HG03095 (cell line): ENCODE measurements at regions not wholly inside any gene's neighbourhood (a gene's known extent, or its start where the extent isn't known, plus 50 kb on each side); places are given as distances from the start of the nearest gene placed in this dataset.
"Not testable (repeated sequence)": the region's sequence is repeated elsewhere in the genome, so short reads cannot be mapped to it uniquely, and the experiment has no call there.

Source experiments
- ATAC-seq: cut with Tn5 transposase; IDR thresholded peaks from one replicate; pipeline ENCODE4 v1.9.1; 2021; ENCODE audit warnings: moderate library complexity; ENCODE audit not compliant: unreplicated experiment

- ATAC-seq: no peak
Measured at GRCh38 chr11:12585861-12586260, 88.4 kb upstream of the TEAD1 start.

GRCh38 chr11:12587333-12587991, 86.8 kb upstream of the TEAD1 start:
- no peak for ATAC-seq

GRCh38 chr11:12591706-12592105, 82.5 kb upstream of the TEAD1 start:
- no peak for ATAC-seq

GRCh38 chr11:12592283-12592682, 81.9 kb upstream of the TEAD1 start:
- ATAC-seq: no peak

GRCh38 chr11:12595089-12595847, 79.0 kb upstream of the TEAD1 start:
- not testable (repeated sequence) for ATAC-seq

GRCh38 chr11:12598330-12599256, 75.6 kb upstream of the TEAD1 start:
- no peak for ATAC-seq

- peak; percentile 63 for ATAC-seq
Measured at GRCh38 chr11:12599408-12600143, 74.6 kb upstream of the TEAD1 start.

- ATAC-seq: no peak
Measured at GRCh38 chr11:12600829-12601228, 73.4 kb upstream of the TEAD1 start.

- ATAC-seq: no peak
Measured at GRCh38 chr11:12602421-12602820, 71.8 kb upstream of the TEAD1 start.

GRCh38 chr11:12603143-12604088, 70.8 kb upstream of the TEAD1 start:
- ATAC-seq: no peak

GRCh38 chr11:12604557-12605153, 69.6 kb upstream of the TEAD1 start:
- no peak for ATAC-seq

GRCh38 chr11:12606597-12606996, 67.6 kb upstream of the TEAD1 start:
- no peak for ATAC-seq

GRCh38 chr11:12608678-12609077, 65.5 kb upstream of the TEAD1 start:
- not testable (repeated sequence) for ATAC-seq

- ATAC-seq: no peak
Measured at GRCh38 chr11:12611352-12611751, 62.9 kb upstream of the TEAD1 start.

GRCh38 chr11:12617632-12618031, 56.6 kb upstream of the TEAD1 start:
- no peak for ATAC-seq

GRCh38 chr11:12618743-12619540, 55.3 kb upstream of the TEAD1 start:
- ATAC-seq: no peak

- no peak for ATAC-seq
Measured at GRCh38 chr11:12623869-12624268, 50.4 kb upstream of the TEAD1 start.
